ENCODE measurements at regions not wholly inside any gene's neighbourhood (a gene's known extent, or its start where the extent isn't known, plus 50 kb on each side); places are given as distances from the start of the nearest gene placed in this dataset.

DNA sequence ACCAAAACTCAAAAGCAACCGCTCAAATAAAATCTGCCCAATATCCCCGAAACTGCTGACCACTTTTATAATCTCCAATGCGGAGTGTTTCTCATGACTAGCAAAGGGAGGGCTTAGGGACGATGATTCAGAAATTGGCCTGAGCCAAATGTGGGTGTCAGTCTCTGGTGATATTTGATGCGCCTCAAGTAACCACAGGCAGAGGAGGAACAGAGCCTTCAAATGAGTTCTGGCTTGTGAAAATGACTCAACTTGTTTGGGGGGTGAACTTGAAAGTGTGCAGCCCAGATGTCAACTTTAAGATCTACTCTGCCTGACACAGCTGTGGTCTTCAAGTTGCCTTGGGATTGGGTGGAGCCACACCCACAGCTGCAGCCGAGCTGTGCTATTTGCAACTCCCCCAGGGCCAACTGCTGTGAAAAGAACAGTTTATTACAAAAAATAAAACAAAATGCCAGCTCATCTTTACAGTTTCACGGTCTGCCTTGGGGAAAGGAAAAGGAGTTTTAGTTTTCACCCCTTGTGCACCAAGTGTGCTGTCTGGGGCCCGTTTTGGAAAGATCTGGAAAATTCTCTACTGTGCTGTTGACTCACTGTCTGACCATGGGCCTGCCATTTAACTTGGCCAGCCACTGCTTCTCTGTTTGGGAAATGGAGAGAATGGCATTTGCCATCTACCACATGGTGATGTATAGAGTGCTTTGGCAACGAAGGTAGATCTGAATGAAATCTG, 222.1 kb downstream of the MTX2 start:
- peak; percentile 9 for DNase-seq
- in situ Hi-C loops (cut with MboI; ENCODE audit: low pct_unique_long_range_greater_than_20kb, low sequenced_read_pairs), result no loop called here

DNA sequence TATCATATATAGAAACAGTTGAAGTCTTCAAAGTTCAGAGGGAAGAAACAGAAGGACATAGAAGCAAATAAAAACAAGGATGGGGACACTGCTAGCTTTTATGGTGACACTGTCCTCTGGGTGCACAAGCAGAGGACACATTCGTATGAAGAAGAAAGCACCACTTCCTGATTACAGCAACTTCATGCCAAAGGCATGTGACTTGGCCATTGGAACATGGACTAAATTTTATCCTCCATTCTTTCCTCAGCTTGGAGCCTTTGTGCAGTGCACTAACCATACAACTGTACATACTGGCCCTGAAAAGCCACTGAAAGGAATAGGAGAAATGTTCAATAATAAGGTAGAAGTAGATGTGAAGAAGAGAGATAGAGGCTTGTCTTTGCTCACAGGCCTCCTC, 223.3 kb downstream of the MTX2 start:
- in situ Hi-C loops (cut with MboI; ENCODE audit: low pct_unique_long_range_greater_than_20kb, low sequenced_read_pairs), result no loop called here
- DNase-seq, result no peak

DNA sequence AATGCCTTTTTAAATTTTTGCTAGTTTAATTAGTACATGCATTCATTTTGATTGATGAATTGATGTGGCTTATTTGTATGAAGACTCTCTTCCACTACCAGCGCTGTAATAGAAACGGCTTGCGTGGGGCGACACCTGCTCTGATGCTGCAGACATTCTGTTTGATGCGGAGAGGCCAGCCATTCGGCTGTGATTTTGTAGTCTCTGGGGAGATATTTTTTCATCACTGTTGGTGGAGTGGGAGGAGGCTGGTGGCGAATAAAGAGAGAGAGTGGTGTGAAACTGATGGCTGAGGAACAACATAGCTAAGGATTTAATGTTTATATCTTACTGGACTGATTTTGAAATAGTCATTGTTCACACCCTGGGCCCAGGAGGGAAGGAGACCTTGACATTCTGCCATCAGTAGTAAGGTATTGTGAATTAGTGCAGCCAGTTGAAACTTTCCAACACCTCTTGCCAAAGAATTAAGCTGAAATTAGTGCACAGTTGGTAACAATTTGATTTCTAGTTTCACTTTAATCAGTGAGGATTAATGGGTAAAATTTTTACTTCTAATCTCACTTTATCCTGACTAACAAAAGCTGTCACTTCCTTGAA, 224.1 kb downstream of the MTX2 start:
- DNase-seq, result no peak
- in situ Hi-C loops (cut with MboI; ENCODE audit: low pct_unique_long_range_greater_than_20kb, low sequenced_read_pairs), result no loop called here

- no peak for DNase-seq
These were observed 224.7 kb downstream of the MTX2 start for GRCh38 chr2:176493909-176494308.

DNA sequence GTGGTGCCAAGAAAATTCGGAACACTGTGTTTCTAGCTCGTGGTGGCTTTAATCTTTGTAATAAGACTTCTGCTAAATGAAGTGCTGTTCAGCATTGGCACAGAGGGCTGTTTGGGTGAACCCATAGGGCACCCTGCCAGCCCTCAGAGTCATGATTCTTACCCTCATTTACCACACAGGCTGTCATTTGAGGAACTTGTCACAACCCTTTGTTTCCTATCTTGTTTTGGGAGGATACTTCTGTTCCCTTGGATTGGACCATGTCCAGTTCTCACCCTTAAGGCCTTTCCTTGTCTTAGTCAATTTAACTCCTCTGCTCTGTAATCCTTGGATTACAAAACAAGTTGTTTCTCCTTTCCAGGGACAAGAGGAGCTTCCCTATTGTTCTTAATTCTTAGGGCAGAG, 225.7 kb downstream of the MTX2 start:
- DNase-seq, result peak; percentile 70

More at GRCh38 chr2:176493909-176494308, 224.7 kb downstream of the MTX2 start:
- in situ Hi-C loops (cut with MboI; ENCODE audit: low pct_unique_long_range_greater_than_20kb, low sequenced_read_pairs), result no loop called here

DNA sequence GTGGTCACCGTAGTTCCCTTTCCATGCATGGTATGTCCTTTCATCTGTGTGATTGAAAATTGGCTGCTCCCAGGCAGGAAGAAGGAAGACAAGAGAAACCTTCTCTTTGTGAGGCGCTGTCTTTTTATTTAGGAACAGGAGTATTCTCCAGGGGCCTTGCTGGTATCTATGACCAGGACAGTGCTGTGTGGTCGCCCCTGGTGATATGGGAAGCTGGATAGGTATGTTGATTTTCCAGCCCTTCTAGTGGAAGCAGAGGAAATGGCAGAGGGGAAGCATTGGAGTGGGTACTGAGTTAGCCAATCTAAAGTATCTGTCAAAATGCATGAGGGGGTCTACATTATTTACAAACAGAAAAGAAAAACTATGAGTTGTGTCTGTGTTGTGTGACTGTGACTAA, 226.6 kb downstream of the MTX2 start:
- in situ Hi-C loops (cut with MboI; ENCODE audit: low pct_unique_long_range_greater_than_20kb, low sequenced_read_pairs), result no loop called here
- no peak for DNase-seq

More for the DNA sequence above, 225.7 kb downstream of the MTX2 start:
- in situ Hi-C loops (cut with MboI; ENCODE audit: low pct_unique_long_range_greater_than_20kb, low sequenced_read_pairs), result no loop called here

DNA sequence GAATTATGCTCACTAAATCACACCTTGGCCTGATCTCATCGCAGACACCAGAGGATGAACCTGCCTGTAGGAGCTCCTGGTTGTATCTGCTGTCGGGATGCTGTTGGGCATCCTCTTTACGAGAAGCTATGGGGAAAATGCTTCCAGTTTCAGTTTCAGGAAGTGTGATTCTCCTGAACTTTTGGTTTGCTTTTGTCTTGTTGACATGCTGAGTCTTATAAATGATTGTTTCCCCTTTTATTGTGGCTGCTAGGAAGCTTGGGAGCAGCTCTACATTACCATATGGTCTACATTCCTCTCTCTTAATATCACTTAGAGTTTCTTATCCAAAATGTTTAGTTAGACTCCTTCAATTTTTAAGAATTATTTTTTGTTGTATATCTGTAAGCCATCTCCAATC, 227.5 kb downstream of the MTX2 start:
- DNase-seq, result no peak

GRCh38 chr2:176500901-176501300, 231.7 kb downstream of the MTX2 start:
- in situ Hi-C loops (cut with MboI; ENCODE audit: low pct_unique_long_range_greater_than_20kb, low sequenced_read_pairs), result no loop called here
- no peak for DNase-seq

More for the DNA sequence above, 227.5 kb downstream of the MTX2 start:
- in situ Hi-C loops (cut with MboI; ENCODE audit: low pct_unique_long_range_greater_than_20kb, low sequenced_read_pairs), result no loop called here

- no peak for DNase-seq
These were observed 232.4 kb downstream of the MTX2 start for GRCh38 chr2:176501617-176502016.

GRCh38 chr2:176502619-176503018, 233.4 kb downstream of the MTX2 start:
- in situ Hi-C loops (cut with MboI; ENCODE audit: low pct_unique_long_range_greater_than_20kb, low sequenced_read_pairs), result no loop called here
- DNase-seq, result no peak

More at GRCh38 chr2:176501617-176502016, 232.4 kb downstream of the MTX2 start:
- in situ Hi-C loops (cut with MboI; ENCODE audit: low pct_unique_long_range_greater_than_20kb, low sequenced_read_pairs), result no loop called here

DNA sequence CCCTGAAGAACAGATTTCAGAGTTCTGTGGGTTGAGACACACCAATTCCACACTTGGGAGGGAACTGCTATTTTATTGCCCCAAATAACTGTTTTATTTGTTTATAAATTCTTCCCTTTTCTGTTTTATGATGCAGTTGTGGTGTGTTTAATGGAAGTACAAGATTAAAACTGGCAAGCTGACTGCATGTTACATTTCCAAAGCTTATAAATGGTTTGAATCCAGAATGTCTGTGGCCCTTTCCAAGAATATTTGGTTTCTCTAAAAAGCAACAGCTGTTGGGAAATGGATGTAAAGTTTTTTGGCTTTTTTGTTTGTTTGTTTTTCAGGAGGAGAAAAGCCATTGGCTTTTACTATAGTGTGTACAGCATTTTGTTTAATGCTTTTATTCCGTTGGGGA, 234.5 kb downstream of the MTX2 start:
- in situ Hi-C loops (cut with MboI; ENCODE audit: low pct_unique_long_range_greater_than_20kb, low sequenced_read_pairs), result no loop called here

DNA sequence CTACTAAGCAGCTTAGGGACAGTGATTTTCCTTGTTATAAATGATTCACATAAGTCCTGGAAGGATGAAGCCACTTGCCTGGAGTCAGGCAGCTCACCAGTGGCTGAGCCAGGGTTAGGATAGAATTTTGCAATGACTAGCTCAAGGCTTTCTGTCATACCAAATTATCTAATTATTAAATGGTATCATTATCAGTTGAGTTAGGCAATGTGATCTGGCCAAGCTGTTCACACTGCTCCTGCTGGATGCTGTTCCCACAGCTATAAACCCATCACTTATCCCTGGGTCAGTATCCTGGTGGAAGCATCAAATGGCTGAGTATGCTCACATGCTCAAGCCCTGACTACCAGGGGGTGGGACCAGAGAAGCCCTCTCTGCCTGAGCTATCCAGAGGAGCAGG, 235.2 kb downstream of the MTX2 start:
- in situ Hi-C loops (cut with MboI; ENCODE audit: low pct_unique_long_range_greater_than_20kb, low sequenced_read_pairs), result no loop called here

More for the DNA sequence above, 234.5 kb downstream of the MTX2 start:
- DNase-seq, result no peak

DNA sequence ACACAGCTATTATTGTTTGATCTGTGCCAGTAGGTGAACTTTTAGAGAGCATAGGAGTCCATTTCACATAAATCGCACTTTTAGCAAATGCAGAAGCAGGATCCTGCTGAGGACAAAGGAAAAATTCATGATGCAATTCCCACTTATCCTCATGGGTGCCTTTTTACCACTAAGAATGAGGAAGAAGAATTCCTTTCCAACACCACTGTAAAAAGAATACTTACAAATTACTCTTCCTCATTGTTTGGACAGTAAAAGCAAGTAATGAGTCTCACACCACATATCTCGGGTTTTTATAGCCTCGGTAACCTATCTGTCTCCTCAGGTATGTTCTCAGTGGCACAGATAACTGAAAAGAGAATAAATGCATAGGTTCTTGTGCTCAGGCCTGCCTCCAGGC, 238.5 kb downstream of the MTX2 start:
- DNase-seq, result no peak
- in situ Hi-C loops (cut with MboI; ENCODE audit: low pct_unique_long_range_greater_than_20kb, low sequenced_read_pairs), result no loop called here

More for the DNA sequence above, 235.2 kb downstream of the MTX2 start:
- no peak for DNase-seq

DNA sequence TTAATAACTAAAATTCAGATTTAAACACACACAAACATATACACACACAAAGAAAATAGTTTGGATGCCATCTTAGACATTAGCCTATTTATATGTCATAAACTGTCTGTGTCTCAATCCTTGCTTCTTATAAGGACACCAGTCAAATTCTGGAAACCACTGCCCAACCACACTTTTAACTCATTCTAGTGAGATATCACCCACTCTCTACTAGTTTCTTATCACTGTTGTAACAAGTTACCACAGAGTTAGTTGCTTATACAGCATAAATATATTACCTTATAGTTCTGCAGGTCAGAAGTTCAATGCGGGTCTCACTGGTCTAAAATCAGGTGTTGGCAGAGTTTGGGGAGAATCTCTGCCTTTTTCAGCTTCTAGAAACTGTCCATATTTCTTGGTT, 239.1 kb downstream of the MTX2 start:
- no peak for DNase-seq
- in situ Hi-C loops (cut with MboI; ENCODE audit: low pct_unique_long_range_greater_than_20kb, low sequenced_read_pairs), result no loop called here

DNA sequence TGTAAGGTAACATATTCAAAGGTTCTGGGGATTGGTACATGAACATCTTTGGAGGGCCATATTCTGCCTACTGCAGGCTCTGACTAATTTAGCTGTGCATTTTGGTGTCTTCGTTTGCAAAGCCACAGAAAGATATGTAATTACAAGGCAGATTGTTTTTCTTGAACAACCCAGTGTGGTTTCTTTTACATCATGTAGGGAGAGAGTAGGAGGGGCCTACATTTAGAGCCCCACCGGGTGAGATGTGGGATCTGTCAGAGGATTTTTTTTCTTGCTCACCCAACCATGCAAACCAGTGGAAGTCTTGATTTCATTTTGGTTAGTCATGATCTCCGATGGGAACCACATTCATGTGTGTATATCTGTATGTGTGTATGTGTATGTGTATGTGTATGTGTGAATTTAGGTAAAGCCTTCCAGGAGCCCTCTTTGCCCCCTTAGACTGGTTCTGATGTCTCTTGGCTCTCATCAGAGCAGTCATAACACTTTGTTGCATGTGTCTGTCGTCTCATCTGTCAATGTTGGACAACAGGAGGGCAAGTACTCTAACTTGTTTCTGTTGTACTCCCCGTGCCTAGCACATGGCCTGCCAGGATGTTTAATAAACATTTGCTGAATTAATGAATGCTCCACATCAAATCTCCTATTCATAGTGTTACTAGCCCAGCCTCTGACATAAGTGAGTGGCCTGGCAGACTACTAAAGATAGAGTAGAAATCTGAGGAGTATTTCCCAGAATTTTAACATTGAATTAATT, 239.9 kb downstream of the MTX2 start:
- DNase-seq, result no peak
- in situ Hi-C loops (cut with MboI; ENCODE audit: low pct_unique_long_range_greater_than_20kb, low sequenced_read_pairs), result no loop called here

- DNase-seq, result no peak
- in situ Hi-C loops (cut with MboI; ENCODE audit: low pct_unique_long_range_greater_than_20kb, low sequenced_read_pairs), result no loop called here
These were observed 245.0 kb downstream of the MTX2 start for GRCh38 chr2:176514276-176514675.

GRCh38 chr2:176514805-176515500, 245.7 kb downstream of the MTX2 start:
- DNase-seq, result no peak

DNA sequence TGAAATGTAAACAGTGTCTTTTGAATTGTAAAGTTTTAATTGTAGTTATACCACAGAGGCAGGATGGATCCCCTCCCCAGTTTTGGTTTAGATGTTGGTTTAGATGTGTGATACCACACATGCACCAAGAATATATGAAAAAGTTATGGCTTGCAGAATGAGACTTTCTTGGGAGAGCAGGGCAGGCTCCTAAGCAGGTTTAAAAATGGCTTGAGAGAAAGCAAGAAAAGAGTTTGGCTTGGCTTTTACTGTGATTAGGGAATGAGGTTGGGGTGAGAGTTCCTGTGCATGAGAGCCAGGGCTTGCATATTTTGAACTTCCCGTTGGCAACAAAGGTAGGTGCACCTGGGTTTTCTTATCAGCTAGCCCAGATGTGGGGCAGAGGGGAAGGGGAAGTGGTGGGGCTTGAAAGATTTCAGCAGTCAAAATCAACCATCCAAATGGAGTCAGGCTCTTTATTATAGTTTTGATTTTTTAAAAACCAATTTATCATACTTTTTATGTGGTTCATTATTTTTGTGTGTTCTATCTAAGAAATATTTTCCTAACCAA, 246.9 kb downstream of the MTX2 start:
- in situ Hi-C loops (cut with MboI; ENCODE audit: low pct_unique_long_range_greater_than_20kb, low sequenced_read_pairs), result no loop called here
- no peak for DNase-seq

More at GRCh38 chr2:176514805-176515500, 245.7 kb downstream of the MTX2 start:
- in situ Hi-C loops (cut with MboI; ENCODE audit: low pct_unique_long_range_greater_than_20kb, low sequenced_read_pairs), result no loop called here

GRCh38 chr2:176518823-176519222, 249.6 kb downstream of the MTX2 start:
- in situ Hi-C loops (cut with MboI; ENCODE audit: low pct_unique_long_range_greater_than_20kb, low sequenced_read_pairs), result no loop called here

More at GRCh38 chr2:176518823-176519222, 249.6 kb downstream of the MTX2 start:
- DNase-seq, result no peak
